GM21717 (cell line): ENCODE measurements at regions not wholly inside any gene's neighbourhood (a gene's known extent, or its start where the extent isn't known, plus 50 kb on each side); places are given as distances from the start of the nearest gene placed in this dataset.
"Not testable (repeated sequence)": the region's sequence is repeated elsewhere in the genome, so short reads cannot be mapped to it uniquely, and the experiment has no call there.

Experiments used
- ATAC-seq: cut with Tn5 transposase; IDR thresholded peaks from one replicate; pipeline ENCODE4 v1.9.1; 2021; ENCODE audit warnings: mild to moderate bottlenecking, moderate library complexity; ENCODE audit not compliant: unreplicated experiment

DNA sequence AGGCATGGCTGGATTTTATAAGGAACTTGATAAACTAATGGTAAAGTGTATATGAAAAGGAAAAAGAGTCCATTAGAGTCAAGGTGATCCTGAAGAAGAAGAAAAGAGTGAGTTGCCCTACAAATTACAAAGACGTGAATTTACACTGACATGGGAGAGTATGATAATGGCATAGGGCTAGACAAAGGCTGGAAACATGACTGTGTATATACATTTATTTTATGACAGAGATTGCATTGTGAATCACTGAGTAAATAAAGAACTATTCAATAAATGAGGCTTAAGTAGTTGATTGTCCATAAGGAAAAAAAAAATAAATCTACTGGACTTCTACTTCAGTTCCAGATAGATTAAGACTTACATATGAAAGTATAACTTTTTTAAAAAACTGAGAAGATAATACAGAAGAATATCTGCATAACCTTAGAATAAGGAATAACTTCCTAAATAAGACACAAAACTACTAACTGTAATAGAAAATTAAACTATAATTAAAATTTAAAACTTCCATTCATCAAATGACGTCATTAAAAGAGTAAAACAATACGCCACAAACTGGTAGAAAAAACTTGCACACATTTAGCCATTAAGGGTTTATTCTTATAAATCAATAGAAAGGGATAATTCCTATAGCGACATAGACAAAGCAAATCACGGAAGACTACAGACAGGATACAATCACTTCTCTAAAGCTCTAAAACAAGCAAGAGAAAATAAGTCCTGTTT, 278.5 kb downstream of the NOVA1 start:
- ATAC-seq, result no peak

- ATAC-seq, result no peak
Observed at GRCh38 chr14:26304056-26304455, 293.8 kb downstream of the NOVA1 start.

- no peak for ATAC-seq
Observed at GRCh38 chr14:26293909-26294308, 303.9 kb downstream of the NOVA1 start.

GRCh38 chr14:26289891-26290486, 307.8 kb downstream of the NOVA1 start:
- ATAC-seq, result no peak

DNA sequence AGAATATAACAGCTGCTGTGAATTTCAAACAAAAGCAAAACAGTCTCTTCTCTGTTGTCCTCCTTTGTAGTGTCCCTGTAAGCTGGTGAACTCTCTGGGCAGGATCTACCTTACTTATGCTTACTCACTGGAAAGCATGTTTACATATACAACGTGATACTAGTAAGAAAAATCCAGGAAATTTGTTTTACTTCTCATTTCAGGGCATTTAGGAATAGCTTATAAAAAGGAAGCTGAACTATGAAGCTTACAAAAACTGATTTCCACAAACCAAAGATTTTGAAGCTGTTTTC, 311.0 kb downstream of the NOVA1 start:
- ATAC-seq, result no peak

DNA sequence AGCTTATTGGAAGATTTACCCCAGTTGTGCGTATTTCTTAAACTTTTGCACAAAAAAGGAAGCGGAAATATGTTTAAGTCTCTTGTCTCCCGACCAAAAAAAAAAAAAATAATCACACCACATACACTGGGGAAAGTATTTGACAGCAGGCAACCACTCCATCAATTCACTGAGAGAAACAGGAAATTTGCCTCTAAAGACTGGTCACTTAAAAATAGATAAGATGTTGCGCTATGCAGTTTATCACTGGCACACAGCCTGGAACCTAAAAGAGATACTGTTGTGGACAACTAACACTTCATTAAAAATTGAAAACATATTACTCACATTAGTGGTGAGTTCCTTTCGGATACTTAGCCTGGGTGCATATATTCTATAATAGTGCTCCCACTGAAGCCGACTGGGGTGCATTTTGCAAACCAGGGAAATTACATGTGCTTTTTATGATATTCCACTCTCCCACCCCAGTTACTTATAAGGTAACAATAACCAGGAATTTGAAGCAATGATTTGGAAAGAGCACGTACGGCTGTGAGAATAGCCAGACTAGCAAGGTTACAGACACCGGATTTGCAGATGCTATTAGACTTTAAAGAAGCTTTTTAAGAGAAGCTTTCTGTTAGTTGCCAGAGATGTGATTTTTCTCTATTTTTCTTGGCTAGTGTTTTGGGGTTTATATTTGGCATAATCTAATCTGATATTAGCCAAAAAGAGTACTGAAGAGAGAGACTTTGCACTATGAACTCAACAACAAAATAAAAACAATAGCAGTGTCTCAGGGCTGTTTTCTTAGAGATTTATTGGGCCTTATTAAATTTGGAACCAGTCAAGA, 311.5 kb downstream of the NOVA1 start:
- no peak for ATAC-seq

DNA sequence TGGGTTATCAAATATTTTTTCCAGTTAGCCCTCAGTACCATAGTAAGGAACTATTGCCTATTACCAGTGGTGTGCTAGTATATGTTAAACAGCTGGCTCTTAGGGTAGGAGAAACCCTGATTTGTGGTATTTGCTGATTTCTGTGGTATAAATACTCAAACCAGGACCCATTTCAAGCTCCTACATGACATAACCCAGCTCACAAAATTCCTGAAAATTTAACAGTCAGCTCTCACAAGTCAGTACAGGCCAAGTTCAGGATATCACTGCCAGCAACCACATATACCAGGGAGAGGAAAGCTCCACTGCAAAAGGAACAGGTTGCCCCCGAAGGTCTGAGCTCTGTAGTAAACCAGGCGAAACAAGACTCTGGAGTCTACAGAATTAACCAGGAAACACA, 315.3 kb downstream of the NOVA1 start:
- ATAC-seq, result no peak

DNA sequence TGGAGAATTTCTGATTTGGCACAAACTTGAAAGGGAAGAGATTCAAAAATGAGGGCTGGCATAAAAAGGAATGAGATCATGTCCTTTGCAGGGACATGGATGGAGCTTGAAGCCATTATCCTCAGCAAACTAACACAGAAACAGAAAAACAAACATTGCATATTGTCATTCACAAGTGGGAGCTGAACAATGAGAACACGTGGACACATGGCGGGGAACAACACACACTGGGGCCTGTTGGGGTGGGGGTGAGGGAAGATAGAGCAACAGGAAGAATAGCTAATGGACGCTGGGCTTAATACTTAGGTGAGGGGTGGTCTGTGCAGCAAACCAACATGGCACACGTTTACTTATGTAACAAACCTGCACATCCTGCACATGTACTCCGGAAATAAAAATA, 315.8 kb downstream of the NOVA1 start:
- ATAC-seq, result not testable (repeated sequence)

DNA sequence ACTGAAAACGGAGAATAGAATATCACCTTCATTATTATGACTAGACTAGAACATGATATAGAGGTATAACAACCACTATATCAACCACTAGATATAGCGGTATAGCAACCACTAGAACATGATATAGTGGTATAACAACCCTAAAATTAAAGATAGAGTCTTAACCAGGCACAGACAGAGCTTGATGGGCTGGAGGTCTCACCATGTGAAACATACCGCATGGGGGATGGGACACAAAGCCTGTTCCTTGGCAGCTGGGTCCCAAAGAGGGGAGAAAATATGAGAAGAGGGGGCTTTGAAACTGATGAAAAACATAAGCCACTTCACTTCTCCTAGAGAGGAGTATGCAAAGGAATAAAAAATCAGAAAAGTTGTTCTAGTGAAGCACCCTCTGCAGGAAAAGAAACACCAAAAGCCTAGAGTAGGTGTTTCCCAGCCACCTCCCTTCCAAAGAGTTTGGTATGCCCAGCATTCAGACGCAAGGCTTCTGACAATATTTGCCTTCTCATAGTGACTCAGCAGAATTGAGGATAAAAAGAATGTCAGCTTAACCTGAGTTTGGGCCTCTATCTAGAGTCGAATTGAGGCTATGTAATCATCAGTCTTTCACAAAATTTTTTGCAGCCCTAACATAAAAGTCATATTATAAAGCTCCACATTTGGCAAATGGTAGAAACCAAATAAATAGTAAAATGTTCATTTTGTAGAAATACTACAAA, 316.4 kb downstream of the NOVA1 start:
- no peak for ATAC-seq

DNA sequence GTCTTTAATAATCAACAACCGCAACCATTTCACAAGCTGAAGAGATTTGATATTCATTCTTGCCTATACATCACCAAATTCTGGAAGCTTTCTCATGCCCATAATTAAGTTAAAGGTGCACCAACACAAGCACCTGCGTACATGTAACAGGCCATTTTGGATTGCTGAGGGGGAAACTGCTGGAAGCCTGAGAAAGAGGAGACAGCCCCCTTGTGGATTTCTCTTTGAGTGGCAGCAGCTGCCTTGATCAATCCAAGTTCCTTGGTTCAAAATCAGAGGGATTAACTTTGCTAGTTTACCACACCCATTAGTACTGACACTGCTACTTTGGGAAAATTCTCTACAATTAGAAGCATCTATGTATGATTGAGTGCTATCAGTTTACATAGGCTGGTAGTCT, 321.1 kb downstream of the NOVA1 start:
- ATAC-seq, result no peak

- no peak for ATAC-seq
Observed at GRCh38 chr14:26265170-26265685, 332.6 kb downstream of the NOVA1 start.

GRCh38 chr14:26261368-26262122, 336.3 kb downstream of the NOVA1 start:
- no peak for ATAC-seq

GRCh38 chr14:26255213-26255612, 342.6 kb downstream of the NOVA1 start:
- ATAC-seq, result no peak

DNA sequence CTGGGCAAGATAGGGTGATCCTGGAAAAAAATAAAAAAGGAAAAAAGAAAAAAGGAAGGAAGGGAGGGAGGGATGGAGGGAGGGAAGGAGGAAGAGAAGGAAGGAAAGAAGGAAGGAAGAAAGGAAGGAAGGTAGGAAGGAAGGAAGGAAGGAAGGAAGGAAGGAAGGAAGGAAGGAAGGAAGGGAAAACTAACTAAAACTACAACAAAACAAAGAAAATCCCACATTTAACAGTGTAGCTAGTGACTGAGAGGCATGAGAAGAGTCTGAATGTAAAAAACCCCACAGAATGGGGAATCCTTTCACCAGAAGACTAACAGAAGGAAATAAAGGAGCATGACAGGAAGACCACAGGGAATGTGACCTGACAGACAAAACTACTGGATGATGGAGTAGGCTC, 345.7 kb downstream of the NOVA1 start:
- no peak for ATAC-seq

- ATAC-seq, result no peak
Observed at GRCh38 chr14:26233118-26233517, 364.7 kb downstream of the NOVA1 start.

GRCh38 chr14:26218861-26219260, 379.0 kb downstream of the NOVA1 start:
- ATAC-seq, result no peak

GRCh38 chr14:26217778-26218177, 380.1 kb downstream of the NOVA1 start:
- no peak for ATAC-seq

GRCh38 chr14:26216786-26217185, 381.0 kb downstream of the NOVA1 start:
- no peak for ATAC-seq

- ATAC-seq, result no peak
Observed at GRCh38 chr14:26213846-26214575, 383.8 kb downstream of the NOVA1 start.

GRCh38 chr14:26209699-26210098, 388.1 kb downstream of the NOVA1 start:
- ATAC-seq, result no peak
